Mucosa of descending colon (tissue), 3 donors: ENCODE measurements at regions not wholly inside any gene's neighbourhood (a gene's known extent, or its start where the extent isn't known, plus 50 kb on each side); places are given as distances from the start of the nearest gene placed in this dataset.

Source experiments
- ATAC-seq: fragments of 200-7000 bp; cut with Tn5 transposase; one replicate; pipeline ENCODE4 v1.9.1; 2020; ENCODE audit warnings: mild to moderate bottlenecking, moderate library complexity
- DNase-seq, 3 donors: peaks; one replicate each; pipeline ENCODE4 v3.0.0-alpha.2; 2020
- H3K36me3 ChIP-seq: fragments of 200-600 bp; one replicate; pipeline ENCODE4 v1.8.0; 2021; ENCODE audit warnings: low read depth, mild to moderate bottlenecking
- H3K4me1 ChIP-seq: fragments of 200-600 bp; one replicate; pipeline ENCODE4 v1.8.0; 2021; ENCODE audit warnings: low read depth, mild to moderate bottlenecking
- H3K4me3 ChIP-seq: fragments of 200-600 bp; one replicate; pipeline ENCODE4 v1.8.0; 2021; ENCODE audit warnings: mild to moderate bottlenecking
- H3K9me3 ChIP-seq: fragments of 200-600 bp; one replicate; pipeline ENCODE4 v1.8.0; 2021; ENCODE audit warnings: mild to moderate bottlenecking
- intact Hi-C, 2 donors: fragments of 100-400 bp; cut with DNase I in 1 of 2; cut with micrococcal nuclease in 1 of 2; formaldehyde crosslinking; loops; one replicate each; pipeline versions ENCODE4 v1.11.0 to v1.11.1; 2022; cut with DNase I, micrococcal nuclease
- TF ChIP-seq, protein P1 (sequence below): fragments of 200-600 bp; IDR thresholded peaks from one replicate; pipeline ENCODE4 v1.8.0; 2022; ENCODE audit warnings: antibody characterized with exemption, mild to moderate bottlenecking
- donor health status: DM: no; HTN: no; CAD: no; lungs with moderate emphysema.
- donor health status: DM: no; HTN: no; CAD: no.
- donor health status: DM: no; HTN: yes; CAD: no.

DNA sequence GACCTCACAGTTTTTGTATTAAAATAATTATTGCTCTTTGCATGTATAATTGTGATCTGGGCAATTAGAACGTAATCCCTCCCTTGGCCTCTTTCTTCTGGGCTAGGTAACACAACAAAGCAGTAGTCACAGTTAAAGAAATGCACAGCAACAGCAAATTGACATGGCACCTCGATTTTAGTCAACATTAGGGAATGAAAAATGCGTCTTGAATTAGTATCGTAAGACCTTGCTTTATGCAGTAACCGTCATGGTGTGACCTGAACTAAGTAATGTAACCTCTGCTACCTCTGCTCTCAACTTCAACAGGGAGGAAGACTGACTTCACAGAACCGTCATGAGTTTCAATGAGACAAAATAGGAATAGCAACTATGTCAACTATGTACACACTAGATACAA is 265.4 kb upstream of the MAF start:
- no peaks in the 10 kb centered on the region for H3K9me3 ChIP-seq
- TF ChIP-seq, protein P1, sequence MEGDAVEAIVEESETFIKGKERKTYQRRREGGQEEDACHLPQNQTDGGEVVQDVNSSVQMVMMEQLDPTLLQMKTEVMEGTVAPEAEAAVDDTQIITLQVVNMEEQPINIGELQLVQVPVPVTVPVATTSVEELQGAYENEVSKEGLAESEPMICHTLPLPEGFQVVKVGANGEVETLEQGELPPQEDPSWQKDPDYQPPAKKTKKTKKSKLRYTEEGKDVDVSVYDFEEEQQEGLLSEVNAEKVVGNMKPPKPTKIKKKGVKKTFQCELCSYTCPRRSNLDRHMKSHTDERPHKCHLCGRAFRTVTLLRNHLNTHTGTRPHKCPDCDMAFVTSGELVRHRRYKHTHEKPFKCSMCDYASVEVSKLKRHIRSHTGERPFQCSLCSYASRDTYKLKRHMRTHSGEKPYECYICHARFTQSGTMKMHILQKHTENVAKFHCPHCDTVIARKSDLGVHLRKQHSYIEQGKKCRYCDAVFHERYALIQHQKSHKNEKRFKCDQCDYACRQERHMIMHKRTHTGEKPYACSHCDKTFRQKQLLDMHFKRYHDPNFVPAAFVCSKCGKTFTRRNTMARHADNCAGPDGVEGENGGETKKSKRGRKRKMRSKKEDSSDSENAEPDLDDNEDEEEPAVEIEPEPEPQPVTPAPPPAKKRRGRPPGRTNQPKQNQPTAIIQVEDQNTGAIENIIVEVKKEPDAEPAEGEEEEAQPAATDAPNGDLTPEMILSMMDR = no peak
- intact Hi-C loops = no loop called here
- no peaks in the 10 kb centered on the region for H3K4me1 ChIP-seq
- no peak for DNase-seq
- ATAC-seq = no peak
- H3K4me3 ChIP-seq = no peak overlapping the region
- H3K36me3 ChIP-seq = no peaks in the 10 kb centered on the region

DNA sequence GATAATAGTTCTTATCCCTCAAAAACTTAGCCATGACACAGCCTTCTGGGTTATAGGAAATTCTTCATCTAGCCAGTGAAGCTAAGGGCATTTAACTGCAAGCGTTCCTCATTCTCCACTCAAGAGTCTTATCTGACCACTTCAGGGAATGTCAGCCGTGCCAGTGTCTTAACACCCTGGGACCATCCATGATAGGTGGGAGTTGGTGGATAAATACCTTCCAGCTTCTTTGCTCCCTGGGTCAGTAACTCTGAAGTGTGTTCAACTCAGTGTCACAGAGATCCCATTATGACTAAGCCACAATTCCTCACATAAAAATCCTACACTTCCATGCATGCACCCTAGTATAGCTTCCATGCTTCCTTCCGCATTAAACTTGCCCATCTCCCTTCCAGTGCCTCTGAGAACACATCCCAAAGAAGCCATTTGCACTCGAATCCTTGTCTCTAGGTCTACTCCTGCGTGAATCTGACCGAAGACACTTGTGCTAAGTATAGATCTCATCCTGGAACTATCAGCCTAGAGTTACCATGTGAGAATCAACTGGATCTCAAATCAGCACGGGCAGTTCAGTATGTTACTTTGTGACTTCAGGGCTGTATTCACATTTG is 264.3 kb upstream of the MAF start:
- no peak for DNase-seq
- H3K4me1 ChIP-seq = no peaks in the 10 kb centered on the region
- no peaks in the 10 kb centered on the region for H3K9me3 ChIP-seq
- TF ChIP-seq, protein P1 = no peak
- no peaks in the 10 kb centered on the region for H3K36me3 ChIP-seq
- no peak for ATAC-seq
- intact Hi-C loops = no loop called here
- H3K4me3 ChIP-seq = no peak overlapping the region

DNA sequence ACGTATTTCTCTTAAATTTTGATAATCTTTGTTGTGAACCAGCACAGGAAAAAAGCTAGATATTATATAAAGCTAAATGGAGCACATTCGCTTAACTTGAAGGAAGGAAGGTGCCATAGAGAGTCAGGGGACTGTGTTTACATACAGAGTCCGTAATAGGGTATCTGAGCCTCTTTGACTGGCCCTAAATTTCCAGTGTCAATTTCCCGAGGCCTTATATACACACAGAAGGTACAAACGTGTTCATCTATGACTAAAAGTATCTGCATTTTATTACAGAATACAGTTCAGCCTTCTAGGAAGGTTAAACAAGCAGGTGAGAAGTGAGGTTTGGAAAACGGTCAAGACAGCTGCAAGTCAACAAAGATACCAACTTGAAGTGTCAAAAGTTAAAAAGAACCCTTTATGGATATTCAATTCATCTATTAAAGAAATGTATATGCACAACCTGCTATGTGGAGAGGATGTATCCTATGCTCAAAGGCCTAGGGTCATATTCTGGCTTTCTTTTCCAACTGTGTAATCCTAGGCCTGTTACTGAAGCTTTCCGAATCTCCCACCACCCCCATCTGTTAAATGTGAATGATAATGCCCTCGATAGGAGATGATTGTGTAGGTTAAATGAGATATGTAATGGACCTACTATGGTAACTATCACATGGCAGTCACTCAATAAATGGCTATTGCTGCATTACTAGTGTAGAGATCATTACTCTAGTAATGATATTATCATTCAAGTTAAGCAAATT is 263.7 kb upstream of the MAF start:
- TF ChIP-seq, protein P1 = no peak
- Histone ChIP-seq H3K4me3 (no peak overlapping the region), H3K36me3 (no peaks in the 10 kb centered on the region), H3K9me3 (no peaks in the 10 kb centered on the region), H3K4me1 (no peaks in the 10 kb centered on the region)
- no peak for ATAC-seq
- intact Hi-C loops = no loop called here
- DNase-seq = no peak

DNA sequence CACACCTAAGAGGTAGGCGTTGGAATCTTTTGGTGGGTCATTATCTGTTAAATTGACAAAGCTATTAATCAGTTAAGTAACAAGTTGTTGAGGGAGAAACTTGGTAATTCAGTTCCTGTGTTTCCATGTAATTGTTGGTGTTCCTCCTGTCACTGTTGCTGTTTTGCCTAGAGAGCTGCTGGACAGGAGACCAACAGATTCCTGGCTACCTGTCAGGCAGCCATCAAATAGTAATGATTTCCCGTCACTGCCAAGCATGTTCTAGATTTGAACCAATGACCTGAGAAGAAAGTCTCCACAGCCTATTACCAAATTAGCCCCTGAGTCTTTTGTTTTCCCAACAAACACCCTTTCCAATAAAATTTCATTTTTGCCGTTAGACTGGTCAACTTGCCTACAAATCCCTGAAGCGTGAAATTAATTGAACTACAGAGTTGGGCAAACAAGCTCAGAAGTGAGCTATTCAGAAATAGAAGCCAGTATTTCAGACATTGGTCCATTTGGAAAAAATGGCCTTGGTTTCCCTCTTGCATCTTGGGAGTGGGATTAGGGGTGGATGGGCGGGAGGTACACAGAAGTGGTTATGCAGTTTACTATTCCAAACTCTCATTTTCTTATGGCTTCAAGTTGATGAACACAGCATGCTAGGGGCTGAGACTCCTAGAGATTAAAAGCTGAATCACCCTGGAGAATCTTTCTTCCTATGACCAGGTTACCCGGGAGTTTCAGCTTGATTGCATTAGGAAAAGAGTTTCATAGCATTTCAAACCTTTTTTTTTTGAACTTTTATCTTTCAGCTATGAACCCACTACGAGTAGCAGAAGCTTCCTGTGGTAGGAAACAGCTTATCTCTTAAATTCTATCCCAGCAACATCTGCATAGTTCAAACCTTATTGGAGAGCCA is 262.8 kb upstream of the MAF start:
- H3K36me3 ChIP-seq = no peaks in the 10 kb centered on the region

DNA sequence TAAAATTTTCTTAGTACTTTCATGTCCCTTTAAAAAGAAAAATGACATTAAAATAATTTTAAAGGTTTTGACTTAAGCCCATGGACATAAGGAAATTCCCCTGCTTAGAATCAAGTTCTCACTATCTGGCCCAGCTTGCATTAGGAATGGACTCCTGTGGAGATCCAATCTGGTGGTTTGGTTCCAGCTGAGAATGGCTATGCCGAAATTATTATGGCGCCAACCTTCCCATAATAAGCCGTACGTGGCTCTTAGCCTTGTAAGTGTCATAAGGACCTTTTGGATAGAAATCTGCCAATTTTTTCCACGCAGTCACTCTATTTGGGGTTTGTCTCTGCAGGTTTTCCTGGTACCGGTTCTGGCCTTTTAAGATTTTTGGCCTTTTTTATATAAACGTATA is 262.1 kb upstream of the MAF start:
- TF ChIP-seq, protein P1 = no peak
- Histone ChIP-seq H3K4me1 (no peaks in the 10 kb centered on the region), H3K9me3 (no peaks in the 10 kb centered on the region), H3K36me3 (no peaks in the 10 kb centered on the region), H3K4me3 (no peak overlapping the region)
- no peak for DNase-seq
- intact Hi-C loops = no loop called here
- no peak for ATAC-seq

More for the DNA sequence above, 262.8 kb upstream of the MAF start:
- Histone ChIP-seq H3K4me3 (no peak overlapping the region), H3K9me3 (no peaks in the 10 kb centered on the region), H3K4me1 (no peaks in the 10 kb centered on the region)
- ATAC-seq = no peak
- intact Hi-C loops = no loop called here
- TF ChIP-seq, protein P1 = no peak
- no peak for DNase-seq
